OCI-LY7 (cell line): ENCODE measurements at regions not wholly inside any gene's neighbourhood (a gene's known extent, or its start where the extent isn't known, plus 50 kb on each side); places are given as distances from the start of the nearest gene placed in this dataset.
"Not testable (repeated sequence)": the region's sequence is repeated elsewhere in the genome, so short reads cannot be mapped to it uniquely, and the experiment has no call there.

Source experiments
- CTCF ChIP-seq: fragments of 200-600 bp; sonication (generic); conservative IDR thresholded peaks from 2 replicates; pipeline ENCODE4 v1.5.1; 2014; ENCODE audit warnings: mild to moderate bottlenecking, antibody characterized with exemption, low read length, moderate library complexity, mixed read lengths
- EZH2phosphoT487 ChIP-seq: fragments of 200-600 bp; sonication (generic); IDR thresholded peaks from 2 replicates; pipeline ENCODE4 v1.6.1; 2018; ENCODE audit warnings: low read depth, borderline replicate concordance, mild to moderate bottlenecking, mixed run types, antibody characterized with exemption, low read length, moderate library complexity, mixed read lengths

DNA sequence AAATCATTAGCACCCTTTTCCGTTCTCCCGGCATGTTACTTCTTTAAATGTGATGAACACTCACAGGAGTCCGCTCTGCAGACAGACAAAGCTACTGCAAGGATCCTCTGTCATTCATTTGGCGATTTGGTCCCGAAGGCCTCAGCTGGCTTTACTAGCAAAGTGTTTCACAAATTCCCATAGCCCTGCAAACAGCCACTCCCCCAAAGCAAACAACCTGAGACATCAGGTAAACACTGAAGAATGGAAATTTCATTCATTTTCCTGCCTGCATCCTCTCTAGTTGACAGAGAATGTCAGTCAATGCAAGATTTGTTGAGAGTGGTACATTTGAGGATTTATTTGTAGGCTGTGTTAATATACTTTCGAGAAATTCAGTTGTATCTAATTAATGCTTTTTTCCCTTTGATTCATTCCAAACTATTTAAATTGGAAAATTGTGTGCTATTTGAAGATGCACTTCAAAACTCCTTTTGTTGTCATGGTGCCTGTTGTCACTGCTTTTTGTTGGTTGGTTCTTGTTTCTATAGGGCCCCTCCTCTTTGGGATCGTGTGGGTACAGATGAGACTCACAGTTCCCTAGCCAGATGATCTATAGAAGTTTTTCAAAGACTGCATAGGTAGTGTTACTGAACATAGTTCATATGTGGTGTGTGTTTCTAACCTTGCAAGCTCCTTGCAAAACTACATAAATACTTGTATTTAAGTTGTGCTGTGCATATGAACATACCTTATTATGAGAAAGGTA, 215.7 kb upstream of the PLGLB2 start:
- TF ChIP-seq CTCF, EZH2phosphoT487: not testable (repeated sequence)
